Ammon's horn (tissue), 1 donor: ENCODE measurements at regions not wholly inside any gene's neighbourhood (a gene's known extent, or its start where the extent isn't known, plus 50 kb on each side); places are given as distances from the start of the nearest gene placed in this dataset.

Experiments used
- DNase-seq: peaks from one replicate; pipeline ENCODE4 v3.0.0-alpha.2; 2016; ENCODE audit warnings: low spot score

- no peak for DNase-seq
Measured at GRCh38 chr5:117713585-117714198, 1139.1 kb upstream of the SEMA6A start.

- no peak for DNase-seq
Measured at GRCh38 chr5:117701062-117701461, 1126.4 kb upstream of the SEMA6A start.

- no peak for DNase-seq
Measured at GRCh38 chr5:117692606-117693005, 1118.0 kb upstream of the SEMA6A start.

- DNase-seq = no peak
Measured at GRCh38 chr5:117691081-117691870, 1116.7 kb upstream of the SEMA6A start.

GRCh38 chr5:117690612-117691011 is 1116.0 kb upstream of the SEMA6A start:
- no peak for DNase-seq

GRCh38 chr5:117686926-117687325 is 1112.3 kb upstream of the SEMA6A start:
- DNase-seq = no peak

- DNase-seq = no peak
Measured at GRCh38 chr5:117682416-117682815, 1107.8 kb upstream of the SEMA6A start.

GRCh38 chr5:117681431-117682254 is 1107.0 kb upstream of the SEMA6A start:
- DNase-seq = no peak

GRCh38 chr5:117680426-117680825 is 1105.8 kb upstream of the SEMA6A start:
- DNase-seq = no peak

- DNase-seq = no peak
Measured at GRCh38 chr5:117679046-117679445, 1104.4 kb upstream of the SEMA6A start.

GRCh38 chr5:117675646-117676045 is 1101.0 kb upstream of the SEMA6A start:
- DNase-seq = no peak

- no peak for DNase-seq
Measured at GRCh38 chr5:117671551-117671950, 1096.9 kb upstream of the SEMA6A start.

GRCh38 chr5:117667105-117667504 is 1092.5 kb upstream of the SEMA6A start:
- no peak for DNase-seq

GRCh38 chr5:117665121-117665520 is 1090.5 kb upstream of the SEMA6A start:
- DNase-seq = no peak

- no peak for DNase-seq
Measured at GRCh38 chr5:117662361-117662760, 1087.7 kb upstream of the SEMA6A start.

- peak; percentile 12 for DNase-seq
Measured at GRCh38 chr5:117657541-117657940, 1082.9 kb upstream of the SEMA6A start.

GRCh38 chr5:117652958-117653280 is 1078.3 kb upstream of the SEMA6A start:
- DNase-seq = no peak

- DNase-seq = peak; percentile 34
Measured at GRCh38 chr5:117652036-117652957, 1077.7 kb upstream of the SEMA6A start.

- DNase-seq = no peak
Measured at GRCh38 chr5:117649821-117650220, 1075.2 kb upstream of the SEMA6A start.

GRCh38 chr5:117645400-117645799 is 1070.8 kb upstream of the SEMA6A start:
- DNase-seq = no peak

- no peak for DNase-seq
Measured at GRCh38 chr5:117638581-117638980, 1064.0 kb upstream of the SEMA6A start.

- no peak for DNase-seq
Measured at GRCh38 chr5:117633093-117633492, 1058.5 kb upstream of the SEMA6A start.
